ENCODE measurements at regions not wholly inside any gene's neighbourhood (a gene's known extent, or its start where the extent isn't known, plus 50 kb on each side); places are given as distances from the start of the nearest gene placed in this dataset.
"Not testable (repeated sequence)": the region's sequence is repeated elsewhere in the genome, so short reads cannot be mapped to it uniquely, and the experiment has no call there.

DNA sequence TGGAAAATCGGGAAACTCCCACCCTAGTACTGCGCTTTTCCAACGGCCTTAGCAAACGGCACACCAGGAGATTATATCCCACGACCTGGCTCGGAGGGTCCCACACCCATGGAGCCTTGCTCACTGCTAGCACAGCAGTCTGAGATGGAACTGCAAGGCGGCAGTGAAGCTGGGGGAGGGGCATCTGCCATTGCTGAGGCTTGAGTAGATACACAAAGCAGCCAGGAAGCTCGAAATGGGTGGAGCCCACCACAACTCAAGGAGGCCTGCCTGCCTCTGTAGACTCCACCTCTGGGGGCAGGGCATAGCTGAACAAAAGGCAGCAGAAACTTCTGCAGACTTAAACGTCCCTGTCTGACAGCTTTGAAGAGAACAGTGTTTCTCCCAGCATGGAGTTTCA lies 77.8 kb upstream of the SMIM31 start:
- TF ChIP-seq EZH2phosphoT487 (IDR thresholded peaks at IDR 0.05; ENCODE audit: borderline replicate concordance, low read depth, low read length) = not testable (repeated sequence)
- TF ChIP-seq, protein P1, sequence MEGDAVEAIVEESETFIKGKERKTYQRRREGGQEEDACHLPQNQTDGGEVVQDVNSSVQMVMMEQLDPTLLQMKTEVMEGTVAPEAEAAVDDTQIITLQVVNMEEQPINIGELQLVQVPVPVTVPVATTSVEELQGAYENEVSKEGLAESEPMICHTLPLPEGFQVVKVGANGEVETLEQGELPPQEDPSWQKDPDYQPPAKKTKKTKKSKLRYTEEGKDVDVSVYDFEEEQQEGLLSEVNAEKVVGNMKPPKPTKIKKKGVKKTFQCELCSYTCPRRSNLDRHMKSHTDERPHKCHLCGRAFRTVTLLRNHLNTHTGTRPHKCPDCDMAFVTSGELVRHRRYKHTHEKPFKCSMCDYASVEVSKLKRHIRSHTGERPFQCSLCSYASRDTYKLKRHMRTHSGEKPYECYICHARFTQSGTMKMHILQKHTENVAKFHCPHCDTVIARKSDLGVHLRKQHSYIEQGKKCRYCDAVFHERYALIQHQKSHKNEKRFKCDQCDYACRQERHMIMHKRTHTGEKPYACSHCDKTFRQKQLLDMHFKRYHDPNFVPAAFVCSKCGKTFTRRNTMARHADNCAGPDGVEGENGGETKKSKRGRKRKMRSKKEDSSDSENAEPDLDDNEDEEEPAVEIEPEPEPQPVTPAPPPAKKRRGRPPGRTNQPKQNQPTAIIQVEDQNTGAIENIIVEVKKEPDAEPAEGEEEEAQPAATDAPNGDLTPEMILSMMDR (conservative IDR thresholded peaks at IDR 0.05; ENCODE audit: low read length) = not testable (repeated sequence)

Measured in OCI-LY7 (cell line).